CD4-positive, alpha-beta memory T cell (primary cell): ENCODE measurements at regions not wholly inside any gene's neighbourhood (a gene's known extent, or its start where the extent isn't known, plus 50 kb on each side); places are given as distances from the start of the nearest gene placed in this dataset.
A peak's percentile ranks its signal among the peaks of the same experiment; 100 is the strongest.

ENCODE experiments used
- CTCF ChIA-PET: fragments of 350-600 bp; sonication (Branson Sonifier 250); formaldehyde crosslinking; loops from one replicate; lab custom pipeline; 2021; ENCODE audit warnings: inconsistent platforms; ENCODE audit not compliant: partially characterized antibody; lab: Charles Lee
- POLR2A ChIA-PET: fragments of 350-600 bp; sonication (Branson Sonifier 250); formaldehyde crosslinking; loops from one replicate; lab custom pipeline; 2021; ENCODE audit not compliant: partially characterized antibody; lab: Charles Lee
- DNase-seq, 5 donors: peaks; one replicate each; pipeline versions ENCODE4 v3.0.0 to v3.0.0-alpha.2; 2020 to 2022; ENCODE audit warnings: mixed read lengths in 1 of 5
- H3K27ac ChIP-seq: one replicate; pipeline ENCODE4 v1.7.0; 2013; ENCODE audit warnings: low read depth, low read length
- H3K27me3 ChIP-seq: 2 replicates; pipeline ENCODE4 v1.7.0; 2013; ENCODE audit warnings: mild to moderate bottlenecking, low read length, moderate library complexity; ENCODE audit not compliant: insufficient read depth
- H3K36me3 ChIP-seq: 2 replicates; pipeline ENCODE4 v1.7.0; 2013; ENCODE audit warnings: mild to moderate bottlenecking, low read length, moderate library complexity; ENCODE audit not compliant: insufficient read depth
- H3K4me1 ChIP-seq: 2 replicates; pipeline ENCODE4 v1.7.0; 2013; ENCODE audit warnings: mild to moderate bottlenecking, low read length, moderate library complexity; ENCODE audit not compliant: insufficient read depth
- H3K4me3 ChIP-seq, 2 donors: one replicate each; pipeline ENCODE4 v1.7.0; 2013; ENCODE audit warnings: low read length in 2 of 2, mild to moderate bottlenecking in 1 of 2
- H3K9me3 ChIP-seq, 2 donors: one replicate each; pipeline ENCODE4 v1.7.0; 2013; ENCODE audit warnings: low read length in 2 of 2, control low read depth in 1 of 2; ENCODE audit not compliant: control insufficient read depth in 1 of 2
- H3K27ac Mint-ChIP-seq, 7 donors: one replicate each; pipeline ENCODE4 v1.8.0; 2020 to 2021; ENCODE audit warnings: mixed read lengths in 7 of 7, mild to moderate bottlenecking in 6 of 7, inconsistent platforms in 3 of 7, moderate library complexity in 3 of 7
- H3K27me3 Mint-ChIP-seq, 2 donors: one replicate each; pipeline ENCODE4 v1.8.0; 2020 to 2021; ENCODE audit warnings: mixed read lengths in 2 of 2
- H3K36me3 Mint-ChIP-seq, 2 donors: one replicate each; pipeline ENCODE4 v1.8.0; 2020 to 2021; ENCODE audit warnings: mixed read lengths in 2 of 2, inconsistent platforms in 1 of 2, mild to moderate bottlenecking in 1 of 2
- H3K4me1 Mint-ChIP-seq, 4 donors: one replicate each; pipeline ENCODE4 v1.8.0; 2020 to 2021; ENCODE audit warnings: mixed read lengths in 4 of 4, mild to moderate bottlenecking in 1 of 4
- H3K4me3 Mint-ChIP-seq, 8 donors: one replicate each; pipeline ENCODE4 v1.8.0; 2020 to 2021; ENCODE audit warnings: mixed read lengths in 8 of 8, mild to moderate bottlenecking in 7 of 8, moderate library complexity in 6 of 8, inconsistent platforms in 3 of 8
- H3K9me3 Mint-ChIP-seq, 8 donors: one replicate each; pipeline ENCODE4 v1.8.0; 2020 to 2021; ENCODE audit warnings: mixed read lengths in 8 of 8, mild to moderate bottlenecking in 5 of 8, inconsistent platforms in 3 of 8, moderate library complexity in 1 of 8
- intact Hi-C: fragments of 100-400 bp; cut with micrococcal nuclease; formaldehyde crosslinking; loops from one replicate; pipeline ENCODE4 v1.15.1; 2023

- Histone ChIP-seq H3K9me3 (no peaks in the 10 kb centered on the region), H3K27ac (no peak overlapping the region), H3K4me1 (peaks cover 35% of the 10 kb centered on the region), H3K27me3 (no peaks in the 10 kb centered on the region), H3K36me3 (no peaks in the 10 kb centered on the region), H3K4me3 (no peak overlapping the region)
- Mint-ChIP-seq H3K4me1 (peaks cover 20 to 52% (median 26%) of the 10 kb centered on the region in 4 donors), H3K27ac (peak overlapping the region in 4 of 7 donors; percentile 68 to 78 (median 72)), H3K4me3 (peak overlapping the region in 3 of 8 donors; percentile 12 to 52 (median 36)), H3K36me3 (no peaks in the 10 kb centered on the region), H3K27me3 (peaks cover 8 to 11% of the 10 kb centered on the region in 2 donors), H3K9me3 (no peaks in the 10 kb centered on the region)
- POLR2A ChIA-PET, result interaction anchor here (0.6 to 1.1 kb wide), 3 partner anchors 15 to 400 kb away, joined by 3 to 5 read pairs (median 3); no protein-coding TSS in a partner anchor
- CTCF ChIA-PET, result interaction anchor here (0.5 to 6.1 kb wide), 22 partner anchors 9 to 400 kb away, joined by 3 to 95 read pairs (median 4); no protein-coding TSS in a partner anchor
- DNase-seq, result peak; percentile 57 to 69 (median 65)
- intact Hi-C loops, result no loop called here
These were observed 85.3 kb upstream of the SYT13 start for GRCh38 chr11:45371251-45372115.

GRCh38 chr11:45369313-45369712, 83.2 kb upstream of the SYT13 start:
- peaks cover 19% of the 10 kb centered on the region for H3K4me1 ChIP-seq
- H3K4me3 ChIP-seq, result no peak overlapping the region
- H3K9me3 Mint-ChIP-seq, result no peaks in the 10 kb centered on the region
- H3K4me1 Mint-ChIP-seq, result peaks cover 6 to 30% (median 12%) of the 10 kb centered on the region in 4 donors
- intact Hi-C loops, result no loop called here
- no peaks in the 10 kb centered on the region for H3K36me3 ChIP-seq
- H3K27me3 ChIP-seq, result no peaks in the 10 kb centered on the region
- H3K9me3 ChIP-seq, result no peaks in the 10 kb centered on the region
- H3K27me3 Mint-ChIP-seq, result peaks cover 11 to 12% of the 10 kb centered on the region in 2 donors
- POLR2A ChIA-PET, result no interaction called here
- no peak overlapping the region for H3K27ac Mint-ChIP-seq
- no peaks in the 10 kb centered on the region for H3K36me3 Mint-ChIP-seq
- CTCF ChIA-PET, result no interaction called here
- no peak overlapping the region for H3K4me3 Mint-ChIP-seq
- H3K27ac ChIP-seq, result no peak overlapping the region
- no peak for DNase-seq

GRCh38 chr11:45368697-45369096, 82.6 kb upstream of the SYT13 start:
- no peaks in the 10 kb centered on the region for H3K9me3 Mint-ChIP-seq
- Histone ChIP-seq H3K36me3 (no peaks in the 10 kb centered on the region), H3K4me1 (peaks cover 13% of the 10 kb centered on the region), H3K4me3 (no peak overlapping the region), H3K9me3 (no peaks in the 10 kb centered on the region), H3K27ac (no peak overlapping the region), H3K27me3 (no peaks in the 10 kb centered on the region)
- no peak overlapping the region for H3K27ac Mint-ChIP-seq
- ChIA-PET CTCF (interaction anchor here (0.7 to 1.0 kb wide), 2 partner anchors 10 to 559 kb away, joined by 3 to 5 read pairs; no protein-coding TSS in a partner anchor), POLR2A (no interaction called here)
- no peak overlapping the region for H3K4me3 Mint-ChIP-seq
- intact Hi-C loops, result no loop called here
- no peaks in the 10 kb centered on the region for H3K36me3 Mint-ChIP-seq
- H3K4me1 Mint-ChIP-seq, result peaks cover 4 to 24% (median 7%) of the 10 kb centered on the region in 4 donors
- peaks cover 11 to 12% of the 10 kb centered on the region in 2 donors for H3K27me3 Mint-ChIP-seq
- no peak for DNase-seq

- Histone ChIP-seq H3K4me3 (no peak overlapping the region), H3K27ac (no peak overlapping the region), H3K9me3 (no peaks in the 10 kb centered on the region), H3K27me3 (no peaks in the 10 kb centered on the region), H3K36me3 (no peaks in the 10 kb centered on the region), H3K4me1 (peaks cover 8% of the 10 kb centered on the region)
- no peaks in the 10 kb centered on the region for H3K36me3 Mint-ChIP-seq
- ChIA-PET CTCF (interaction anchor here (1.6 kb wide), 1 partner anchor 288 kb away, joined by 6 read pairs; no protein-coding TSS in a partner anchor), POLR2A (no interaction called here)
- DNase-seq, result no peak
- H3K27me3 Mint-ChIP-seq, result peaks cover 14 to 15% of the 10 kb centered on the region in 2 donors
- H3K4me1 Mint-ChIP-seq, result peaks cover 3 to 6% (median 5%) of the 10 kb centered on the region in 4 donors
- no peak overlapping the region for H3K4me3 Mint-ChIP-seq
- intact Hi-C loops, result no loop called here
- no peaks in the 10 kb centered on the region for H3K9me3 Mint-ChIP-seq
- no peak overlapping the region for H3K27ac Mint-ChIP-seq
These were observed 80.6 kb upstream of the SYT13 start for GRCh38 chr11:45366619-45367190.

GRCh38 chr11:45365961-45366618, 79.9 kb upstream of the SYT13 start:
- Mint-ChIP-seq H3K4me3 (no peak overlapping the region), H3K36me3 (no peaks in the 10 kb centered on the region), H3K4me1 (peaks cover 2 to 3% (median 2%) of the 10 kb centered on the region in 4 donors), H3K27ac (no peak overlapping the region), H3K9me3 (no peaks in the 10 kb centered on the region), H3K27me3 (peaks cover 13 to 16% of the 10 kb centered on the region in 2 donors)
- H3K27ac ChIP-seq, result no peak overlapping the region
- DNase-seq, result no peak
- ChIA-PET POLR2A (no interaction called here), CTCF (no interaction called here)
- intact Hi-C loops, result no loop called here
- peaks cover 4% of the 10 kb centered on the region for H3K4me1 ChIP-seq
- no peaks in the 10 kb centered on the region for H3K27me3 ChIP-seq
- no peak overlapping the region for H3K4me3 ChIP-seq
- H3K9me3 ChIP-seq, result no peaks in the 10 kb centered on the region
- H3K36me3 ChIP-seq, result no peaks in the 10 kb centered on the region

- H3K27me3 Mint-ChIP-seq, result peaks cover 3 to 9% of the 10 kb centered on the region in 2 donors
- no peak for DNase-seq
- CTCF ChIA-PET, result interaction anchor here (1.1 kb wide), 1 partner anchor 9 kb away, joined by 3 read pairs; no protein-coding TSS in a partner anchor
- Histone ChIP-seq H3K4me1 (no peaks in the 10 kb centered on the region), H3K4me3 (no peak overlapping the region), H3K27ac (no peak overlapping the region), H3K27me3 (no peaks in the 10 kb centered on the region), H3K9me3 (no peaks in the 10 kb centered on the region), H3K36me3 (no peaks in the 10 kb centered on the region)
- H3K4me1 Mint-ChIP-seq, result peaks cover 0 to 4% (median 0%) of the 10 kb centered on the region in 4 donors
- no peak overlapping the region for H3K4me3 Mint-ChIP-seq
- intact Hi-C loops, result no loop called here
- H3K9me3 Mint-ChIP-seq, result no peaks in the 10 kb centered on the region
- POLR2A ChIA-PET, result no interaction called here
- H3K36me3 Mint-ChIP-seq, result no peaks in the 10 kb centered on the region
- H3K27ac Mint-ChIP-seq, result no peak overlapping the region
These were observed 76.5 kb upstream of the SYT13 start for GRCh38 chr11:45362636-45363035.

GRCh38 chr11:45361551-45361950, 75.4 kb upstream of the SYT13 start:
- peaks cover 0 to 6% (median 2%) of the 10 kb centered on the region in 4 donors for H3K4me1 Mint-ChIP-seq
- peaks cover 3 to 9% of the 10 kb centered on the region in 2 donors for H3K27me3 Mint-ChIP-seq
- Histone ChIP-seq H3K4me3 (no peak overlapping the region), H3K9me3 (no peaks in the 10 kb centered on the region), H3K4me1 (peaks cover 2% of the 10 kb centered on the region), H3K36me3 (no peaks in the 10 kb centered on the region), H3K27ac (no peak overlapping the region), H3K27me3 (no peaks in the 10 kb centered on the region)
- H3K9me3 Mint-ChIP-seq, result no peaks in the 10 kb centered on the region
- no peak overlapping the region for H3K27ac Mint-ChIP-seq
- ChIA-PET CTCF (no interaction called here), POLR2A (no interaction called here)
- H3K36me3 Mint-ChIP-seq, result no peaks in the 10 kb centered on the region
- no peak for DNase-seq
- intact Hi-C loops, result no loop called here
- H3K4me3 Mint-ChIP-seq, result no peak overlapping the region
